ENCODE measurements at regions not wholly inside any gene's neighbourhood (a gene's known extent, or its start where the extent isn't known, plus 50 kb on each side); places are given as distances from the start of the nearest gene placed in this dataset.

- Histone ChIP-seq H3K27me3 (ENCODE audit: insufficient read depth, low read depth, severe bottlenecking) (no peaks in the 10 kb centered on the region), H3K9me3 (ENCODE audit: severe bottlenecking) (no peaks in the 10 kb centered on the region), H3K4me3 (ENCODE audit: low read depth, low read length) (no peak overlapping the region), H3K36me3 (no peaks in the 10 kb centered on the region), H3K27ac (no peak overlapping the region)
- TF ChIP-seq CTCF (IDR thresholded peaks at IDR 0.05; ENCODE audit: low read depth, low read length): no peak
- no peak for DNase-seq
Observed at GRCh38 chr2:59921743-59922142, 631.7 kb downstream of the BCL11A start.

- DNase-seq: no peak
- Histone ChIP-seq H3K4me3 (ENCODE audit: low read depth, low read length) (no peak overlapping the region), H3K27me3 (ENCODE audit: insufficient read depth, low read depth, severe bottlenecking) (no peaks in the 10 kb centered on the region), H3K9me3 (ENCODE audit: severe bottlenecking) (no peaks in the 10 kb centered on the region), H3K36me3 (no peaks in the 10 kb centered on the region), H3K27ac (no peak overlapping the region)
- no peak for TF ChIP-seq CTCF (IDR thresholded peaks at IDR 0.05; ENCODE audit: low read depth, low read length)
Observed at GRCh38 chr2:59920961-59921360, 632.5 kb downstream of the BCL11A start.

- DNase-seq: no peak
- Histone ChIP-seq H3K36me3 (no peaks in the 10 kb centered on the region), H3K27ac (no peak overlapping the region), H3K4me3 (ENCODE audit: low read depth, low read length) (no peak overlapping the region), H3K27me3 (ENCODE audit: insufficient read depth, low read depth, severe bottlenecking) (no peaks in the 10 kb centered on the region), H3K9me3 (ENCODE audit: severe bottlenecking) (no peaks in the 10 kb centered on the region)
- no peak for TF ChIP-seq CTCF (IDR thresholded peaks at IDR 0.05; ENCODE audit: low read depth, low read length)
Observed at GRCh38 chr2:59920307-59920706, 633.1 kb downstream of the BCL11A start.

DNA sequence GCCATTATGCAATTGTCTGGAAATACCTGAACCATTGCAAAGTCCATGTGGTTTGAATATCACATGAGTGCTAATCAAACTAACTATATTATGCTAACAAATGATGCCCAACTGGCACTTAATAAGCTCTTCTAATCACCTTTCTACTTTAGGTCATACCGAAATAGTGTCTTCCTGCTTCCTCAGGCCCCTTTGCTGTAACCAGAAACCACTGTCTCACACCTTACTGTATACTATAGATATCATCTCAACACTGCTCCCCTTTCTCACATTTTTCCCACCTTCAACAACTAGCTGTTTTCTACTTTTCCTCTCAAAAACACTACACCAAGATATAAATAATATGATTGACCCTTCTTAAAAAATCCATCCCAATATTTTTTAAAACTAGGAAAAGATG, 633.9 kb downstream of the BCL11A start:
- H3K9me3 ChIP-seq (ENCODE audit: severe bottlenecking): no peaks in the 10 kb centered on the region
- no peak overlapping the region for H3K27ac ChIP-seq
- no peaks in the 10 kb centered on the region for H3K27me3 ChIP-seq (ENCODE audit: insufficient read depth, low read depth, severe bottlenecking)
- no peak for DNase-seq
- no peak for TF ChIP-seq CTCF (IDR thresholded peaks at IDR 0.05; ENCODE audit: low read depth, low read length)
- no peaks in the 10 kb centered on the region for H3K36me3 ChIP-seq
- H3K4me3 ChIP-seq (ENCODE audit: low read depth, low read length): no peak overlapping the region

DNA sequence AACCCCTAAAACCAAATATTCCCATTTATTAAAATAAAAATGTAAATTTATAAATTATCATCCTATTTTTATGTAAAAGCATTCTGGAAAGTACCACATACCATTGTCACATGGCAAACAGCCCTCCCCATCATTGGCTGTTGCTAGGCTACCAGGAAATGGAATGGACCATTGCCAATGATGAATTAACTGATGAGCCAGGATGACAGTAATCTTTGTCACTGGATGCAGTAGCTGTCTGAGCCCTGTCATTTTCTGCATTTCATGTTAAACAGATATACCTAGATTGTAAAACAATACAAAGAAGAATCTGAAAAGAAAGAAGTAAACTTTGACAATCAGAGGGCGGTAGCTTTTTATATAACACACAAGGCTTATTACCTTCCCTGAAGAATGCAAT, 641.4 kb downstream of the BCL11A start:
- Histone ChIP-seq H3K4me3 (ENCODE audit: low read depth, low read length) (no peak overlapping the region), H3K27ac (no peak overlapping the region), H3K27me3 (ENCODE audit: insufficient read depth, low read depth, severe bottlenecking) (no peaks in the 10 kb centered on the region), H3K9me3 (ENCODE audit: severe bottlenecking) (no peaks in the 10 kb centered on the region), H3K36me3 (no peaks in the 10 kb centered on the region)
- DNase-seq: no peak
- no peak for TF ChIP-seq CTCF (IDR thresholded peaks at IDR 0.05; ENCODE audit: low read depth, low read length)

- DNase-seq: no peak
- no peaks in the 10 kb centered on the region for H3K27me3 ChIP-seq (ENCODE audit: insufficient read depth, low read depth, severe bottlenecking)
- no peak for TF ChIP-seq CTCF (IDR thresholded peaks at IDR 0.05; ENCODE audit: low read depth, low read length)
- H3K36me3 ChIP-seq: no peaks in the 10 kb centered on the region
- H3K27ac ChIP-seq: no peak overlapping the region
- no peak overlapping the region for H3K4me3 ChIP-seq (ENCODE audit: low read depth, low read length)
- no peaks in the 10 kb centered on the region for H3K9me3 ChIP-seq (ENCODE audit: severe bottlenecking)
Observed at GRCh38 chr2:59910166-59910565, 643.3 kb downstream of the BCL11A start.

Measured in WERI-Rb-1 (cell line).